SK-N-SH (cell line): ENCODE measurements at regions not wholly inside any gene's neighbourhood (a gene's known extent, or its start where the extent isn't known, plus 50 kb on each side); places are given as distances from the start of the nearest gene placed in this dataset.
"Not testable (repeated sequence)": the region's sequence is repeated elsewhere in the genome, so short reads cannot be mapped to it uniquely, and the experiment has no call there.

Experiments used
- CHD2 ChIP-seq: fragments of 150-350 bp; IDR thresholded peaks from 2 replicates; pipeline ENCODE4 v1.6.1; 2018; ENCODE audit warnings: low read length; ENCODE audit not compliant: partially characterized antibody
- EP300 ChIP-seq, 2 experiments: IDR thresholded peaks; 2 replicates each; pipeline versions ENCODE4 v1.4.0 to v1.6.1; 2012; ENCODE audit warnings: borderline replicate concordance in 1 of 2, low read depth in 1 of 2, low read length in 1 of 2
- MXI1 ChIP-seq: IDR thresholded peaks from 2 replicates; pipeline ENCODE4 v1.6.1; 2012; ENCODE audit warnings: mild to moderate bottlenecking, low read depth, low read length, improper control_type of control experiment
- POLR2AphosphoS5 ChIP-seq: IDR thresholded peaks from 2 replicates; pipeline ENCODE4 v1.6.1; 2012; ENCODE audit warnings: low read depth, low read length
- RCOR1 ChIP-seq: fragments of 150-350 bp; IDR thresholded peaks from 2 replicates; pipeline ENCODE4 v1.6.1; 2017; ENCODE audit warnings: antibody characterized with exemption, low read length
- RFX5 ChIP-seq: IDR thresholded peaks from 2 replicates; pipeline ENCODE4 v1.6.1; 2012; ENCODE audit warnings: mild to moderate bottlenecking, improper control_type of control experiment, low read length
- TF ChIP-seq, protein P1 (sequence below): fragments of 200-600 bp; sonication (generic); IDR thresholded peaks from 2 replicates; pipeline ENCODE4 v1.6.1; 2017; ENCODE audit warnings: antibody characterized with exemption, mild to moderate bottlenecking, moderate library complexity
- TF ChIP-seq, protein P2 (sequence below): IDR thresholded peaks from 2 replicates; pipeline ENCODE4 v1.4.0; 2012; ENCODE audit warnings: low read depth

DNA sequence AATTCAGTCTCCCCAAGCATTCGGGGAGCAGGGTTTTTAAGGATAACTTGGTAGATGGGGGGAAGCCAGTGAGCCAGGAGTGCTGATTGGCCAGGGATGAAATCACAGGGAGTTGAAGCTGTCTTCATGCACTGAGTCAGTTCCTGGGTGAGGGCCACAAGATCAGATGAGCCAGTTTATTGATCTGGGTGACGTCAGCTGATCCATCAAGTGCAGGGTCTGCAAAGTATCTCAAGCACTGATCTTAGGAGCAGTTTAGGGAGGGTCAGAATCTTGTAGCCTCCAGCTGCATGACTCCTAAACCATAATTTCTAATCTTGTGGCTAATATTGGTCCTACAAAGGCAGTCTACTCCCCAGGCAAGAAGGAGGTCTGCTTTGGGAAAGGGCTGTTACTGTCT is 74.4 kb downstream of the CBLN4 start:
- not testable (repeated sequence) for TF ChIP-seq RCOR1; CHD2; MXI1; POLR2AphosphoS5; EP300 (IDR thresholded peaks at IDR 0.05; ENCODE audit: borderline replicate concordance in 1 of 2, low read depth in 1 of 2, low read length in 1 of 2); RFX5
- TF ChIP-seq, protein P1, sequence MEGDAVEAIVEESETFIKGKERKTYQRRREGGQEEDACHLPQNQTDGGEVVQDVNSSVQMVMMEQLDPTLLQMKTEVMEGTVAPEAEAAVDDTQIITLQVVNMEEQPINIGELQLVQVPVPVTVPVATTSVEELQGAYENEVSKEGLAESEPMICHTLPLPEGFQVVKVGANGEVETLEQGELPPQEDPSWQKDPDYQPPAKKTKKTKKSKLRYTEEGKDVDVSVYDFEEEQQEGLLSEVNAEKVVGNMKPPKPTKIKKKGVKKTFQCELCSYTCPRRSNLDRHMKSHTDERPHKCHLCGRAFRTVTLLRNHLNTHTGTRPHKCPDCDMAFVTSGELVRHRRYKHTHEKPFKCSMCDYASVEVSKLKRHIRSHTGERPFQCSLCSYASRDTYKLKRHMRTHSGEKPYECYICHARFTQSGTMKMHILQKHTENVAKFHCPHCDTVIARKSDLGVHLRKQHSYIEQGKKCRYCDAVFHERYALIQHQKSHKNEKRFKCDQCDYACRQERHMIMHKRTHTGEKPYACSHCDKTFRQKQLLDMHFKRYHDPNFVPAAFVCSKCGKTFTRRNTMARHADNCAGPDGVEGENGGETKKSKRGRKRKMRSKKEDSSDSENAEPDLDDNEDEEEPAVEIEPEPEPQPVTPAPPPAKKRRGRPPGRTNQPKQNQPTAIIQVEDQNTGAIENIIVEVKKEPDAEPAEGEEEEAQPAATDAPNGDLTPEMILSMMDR = not testable (repeated sequence)
- TF ChIP-seq, protein P2, sequence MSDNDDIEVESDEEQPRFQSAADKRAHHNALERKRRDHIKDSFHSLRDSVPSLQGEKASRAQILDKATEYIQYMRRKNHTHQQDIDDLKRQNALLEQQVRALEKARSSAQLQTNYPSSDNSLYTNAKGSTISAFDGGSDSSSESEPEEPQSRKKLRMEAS = not testable (repeated sequence)
